Endothelial cell of umbilical vein (primary cell): ENCODE measurements at regions not wholly inside any gene's neighbourhood (a gene's known extent, or its start where the extent isn't known, plus 50 kb on each side); places are given as distances from the start of the nearest gene placed in this dataset.

Source experiments
- BruUV-seq: library from RNA; stranded (reverse); fragments of 400-500 nt; replicated peaks from 2 replicates; lab custom pipeline; 2021; lab: Mats Ljungman, UMichigan
- CTCF ChIA-PET: fragments of 300-600, 350-600 bp; sonication (Branson Sonifier 250); formaldehyde crosslinking; loops from one replicate; lab custom pipeline; 2021; ENCODE audit warnings: antibody characterized with exemption, inconsistent platforms; lab: Charles Lee
- POLR2A ChIA-PET: fragments of 300-600, 350-600 bp; sonication (Branson Sonifier 250); formaldehyde crosslinking; loops from one replicate; lab custom pipeline; 2021; ENCODE audit warnings: antibody characterized with exemption, inconsistent platforms; lab: Charles Lee
- DNase-seq: peaks from one replicate; pipeline ENCODE4 v3.0.0-alpha.2; 2011; ENCODE audit warnings: low read depth, low spot score
- FAIRE-seq: peaks from 2 replicates; lab custom pipeline; 2011; peaks lifted over from hg19 to GRCh38; lab: Jason Lieb, UNC
- H2AFZ ChIP-seq: 2 replicates; pipeline ENCODE4 v1.6.0; 2012; ENCODE audit warnings: low read depth, low read length, control low read depth, inconsistent platforms
- H3K27ac ChIP-seq: 2 replicates; pipeline ENCODE4 v1.5.1; 2011; ENCODE audit warnings: low read depth, mild to moderate bottlenecking, control low read depth, low read length, moderate library complexity; ENCODE audit not compliant: insufficient read depth
- H3K27me3 ChIP-seq, 2 experiments: 2 replicates each; pipeline versions ENCODE4 v1.6.0 to v1.6.1; 2011; ENCODE audit warnings: low read length in 2 of 2, mixed read lengths in 1 of 2; ENCODE audit not compliant: control insufficient read depth in 2 of 2, insufficient read depth in 2 of 2
- H3K36me3 ChIP-seq, 2 experiments: 2 replicates in 1 of 2; 3 replicates in 1 of 2; pipeline ENCODE4 v1.5.1; 2011; ENCODE audit warnings: low read length in 2 of 2, mild to moderate bottlenecking in 1 of 2, moderate library complexity in 1 of 2; ENCODE audit not compliant: control insufficient read depth in 2 of 2, insufficient read depth in 2 of 2; ENCODE audit errors: extremely low read depth in 1 of 2
- H3K4me1 ChIP-seq: 3 replicates; pipeline ENCODE4 v1.5.1; 2011; ENCODE audit warnings: mild to moderate bottlenecking, low read length; ENCODE audit not compliant: control insufficient read depth, insufficient read depth; ENCODE audit errors: extremely low read depth
- H3K4me2 ChIP-seq: 2 replicates; pipeline ENCODE4 v1.6.1; 2011; ENCODE audit warnings: low read length, control low read depth, mixed read lengths; ENCODE audit not compliant: insufficient read depth
- H3K4me3 ChIP-seq, 3 experiments: fragments of 200-600 bp in 1 of 3; sonication (generic), shearing (Covaris generic) in 1 of 3; replicated peaks in 1 of 3; 2 replicates each; pipeline ENCODE4 v1.5.1; 2011 to 2016; ENCODE audit warnings: control low read depth in 3 of 3, low read length in 3 of 3, mild to moderate bottlenecking in 2 of 3, inconsistent platforms in 1 of 3, low read depth in 1 of 3, moderate library complexity in 1 of 3; ENCODE audit not compliant: insufficient read depth in 1 of 3
- H3K79me2 ChIP-seq: 2 replicates; pipeline ENCODE4 v1.6.0; 2012; ENCODE audit warnings: low read length, inconsistent platforms; ENCODE audit not compliant: control insufficient read depth, insufficient read depth
- H3K9ac ChIP-seq: replicated peaks from 2 replicates; pipeline ENCODE3; 2011; ENCODE audit warnings: low read length, control low read depth; ENCODE audit not compliant: insufficient read depth; ENCODE audit errors: extremely low read depth
- H3K9me1 ChIP-seq: replicated peaks from 3 replicates; pipeline ENCODE4 v1.6.0; 2011; ENCODE audit warnings: mild to moderate bottlenecking, low read length; ENCODE audit not compliant: control insufficient read depth, insufficient read depth; ENCODE audit errors: extremely low read depth
- H3K9me3 ChIP-seq: replicated peaks from 2 replicates; pipeline ENCODE4 v1.5.1; 2012; ENCODE audit warnings: low read length, inconsistent platforms; ENCODE audit not compliant: control insufficient read depth, insufficient read depth
- H4K20me1 ChIP-seq: replicated peaks from 2 replicates; pipeline ENCODE3; 2011; ENCODE audit warnings: mild to moderate bottlenecking, low read length; ENCODE audit not compliant: control insufficient read depth, insufficient read depth; ENCODE audit errors: extremely low read depth
- CTCF ChIP-seq, 2 donors: IDR thresholded peaks; 1 replicate in 1 of 2; 2 replicates in 1 of 2; pipeline ENCODE4 v1.5.1; 2011; ENCODE audit warnings: low read length in 2 of 2, mild to moderate bottlenecking in 2 of 2, moderate library complexity in 2 of 2, control low read depth in 1 of 2, inconsistent platforms in 1 of 2, low read depth in 1 of 2; ENCODE audit not compliant: insufficient read depth in 1 of 2; ENCODE audit errors: extremely low read depth in 1 of 2
- EZH2 ChIP-seq: IDR thresholded peaks from 2 replicates; pipeline ENCODE4 v1.6.1; 2012; ENCODE audit warnings: borderline replicate concordance, low read depth, mild to moderate bottlenecking, moderate library complexity, low read length, inconsistent platforms; ENCODE audit not compliant: severe bottlenecking
- GATA2 ChIP-seq: IDR thresholded peaks from 2 replicates; pipeline ENCODE4 v1.7.0; 2011; ENCODE audit warnings: low read depth, mild to moderate bottlenecking, moderate library complexity, mixed read lengths, low read length; ENCODE audit not compliant: insufficient read length, insufficient read depth
- dilution Hi-C: fragments of 300-500 bp; cut with MboI; formaldehyde crosslinking; loops from one replicate; pipeline ENCODE4 v1.15.0; 2019; ENCODE audit warnings: low sequenced_read_pairs; ENCODE audit not compliant: extremely low pct_ligation_motif_present
- intact Hi-C: fragments of 100-400 bp; cut with micrococcal nuclease; formaldehyde crosslinking; loops from one replicate; pipeline ENCODE4 v1.10.0; 2022

- Histone ChIP-seq H3K9ac (no peak overlapping the region), H3K79me2 (no peaks in the 10 kb centered on the region), H3K36me3 (no peaks in the 10 kb centered on the region), H3K27me3 (no peaks in the 10 kb centered on the region), H3K4me2 (no peak overlapping the region), H2AFZ (no peak overlapping the region), H3K27ac (no peak overlapping the region), H3K4me1 (no peaks in the 10 kb centered on the region), H4K20me1 (no peaks in the 10 kb centered on the region), H3K9me3 (no peaks in the 10 kb centered on the region), H3K4me3 (no peak overlapping the region), H3K9me1 (no peaks in the 10 kb centered on the region)
- intact Hi-C loops (no loop called here), dilution Hi-C loops (no loop called here)
- no TSS peak for BruUV-seq
- DNase-seq (no peak), FAIRE-seq (no peak)
- ChIA-PET CTCF (no interaction called here), POLR2A (no interaction called here)
- no peak for TF ChIP-seq GATA2
Observed at GRCh38 chr18:43650426-43650825, 373.1 kb upstream of the SYT4 start.

GRCh38 chr18:43651057-43651456 is 373.8 kb upstream of the SYT4 start:
- dilution Hi-C loops, result no loop called here

More at GRCh38 chr18:43651057-43651456, 373.8 kb upstream of the SYT4 start:
- ChIA-PET CTCF (no interaction called here), POLR2A (no interaction called here)
- TF ChIP-seq CTCF (IDR thresholded peaks at IDR 0.05; ENCODE audit: extremely low read depth in 1 of 2, insufficient read depth in 1 of 2, low read depth in 1 of 2, low read length in 2 of 2) (no peak), EZH2 (no peak)
- Histone ChIP-seq H2AFZ (no peak overlapping the region), H3K79me2 (no peaks in the 10 kb centered on the region), H4K20me1 (no peaks in the 10 kb centered on the region), H3K4me2 (no peak overlapping the region), H3K9me3 (no peaks in the 10 kb centered on the region), H3K9ac (no peak overlapping the region), H3K4me1 (no peaks in the 10 kb centered on the region), H3K27ac (no peak overlapping the region), H3K9me1 (no peaks in the 10 kb centered on the region), H3K36me3 (no peaks in the 10 kb centered on the region), H3K4me3 (no peak overlapping the region), H3K27me3 (no peaks in the 10 kb centered on the region)
- DNase-seq (no peak), FAIRE-seq (no peak)
- intact Hi-C loops, result no loop called here
- BruUV-seq, result no TSS peak
